ENCODE measurements at regions not wholly inside any gene's neighbourhood (a gene's known extent, or its start where the extent isn't known, plus 50 kb on each side); places are given as distances from the start of the nearest gene placed in this dataset.

- TF ChIP-seq FOXK2 (IDR thresholded peaks at IDR 0.05) = no peak
- TF ChIP-seq FOXM1 (IDR thresholded peaks at IDR 0.05; ENCODE audit: borderline replicate concordance) = no peak
- no peak for TF ChIP-seq HDGF (IDR thresholded peaks at IDR 0.05; ENCODE audit: borderline replicate concordance)
- TF ChIP-seq BHLHE40 (IDR thresholded peaks at IDR 0.05; ENCODE audit: borderline replicate concordance) = no peak
- no peak for TF ChIP-seq PKNOX1 (IDR thresholded peaks at IDR 0.05)
- TF ChIP-seq FOXA1 (IDR thresholded peaks at IDR 0.05) = no peak
- TF ChIP-seq ELF4 (IDR thresholded peaks at IDR 0.05) = no peak
- TF ChIP-seq ZNF384 (IDR thresholded peaks at IDR 0.05) = no peak
- no peak for TF ChIP-seq SP1 (IDR thresholded peaks at IDR 0.05)
Measured at GRCh38 chr11:112508750-112509149, 248.1 kb upstream of the PLET1 start.
